Stimulated activated CD4-positive, alpha-beta T cell treated with anti-CD3 and anti-CD28 coated beads, Interleukin-15, amount 100 ng/mL, for 1 hour (primary cell): ENCODE measurements at regions not wholly inside any gene's neighbourhood (a gene's known extent, or its start where the extent isn't known, plus 50 kb on each side); places are given as distances from the start of the nearest gene placed in this dataset.

Experiments
- DNase-seq, 2 donors: peaks; one replicate each; pipeline ENCODE4 v3.0.0-alpha.2; 2020; ENCODE audit warnings: low read depth in 1 of 2, low spot score in 1 of 2

- no peak for DNase-seq
Observed at GRCh38 chr9:107163370-107163769, 119.7 kb upstream of the RAD23B start.

DNA sequence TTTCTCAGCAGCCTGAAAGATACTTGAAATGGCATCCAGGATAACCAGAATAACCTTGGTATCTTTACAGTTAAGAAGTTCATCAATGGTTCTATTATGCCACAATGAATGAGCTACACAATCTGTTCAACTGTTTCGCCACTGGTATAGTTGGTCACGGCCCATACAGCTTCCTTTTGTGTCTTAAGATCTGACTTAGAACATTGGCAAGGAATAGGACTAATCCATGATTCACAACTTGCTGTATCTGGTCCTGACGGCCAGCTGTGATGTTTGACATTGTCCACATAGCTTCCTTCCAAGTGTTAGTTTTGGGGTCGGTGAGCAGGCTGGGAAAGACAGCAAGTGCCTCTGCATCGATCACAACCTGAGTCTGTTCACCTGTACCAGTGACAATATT, 113.3 kb upstream of the RAD23B start:
- DNase-seq: no peak

- DNase-seq: no peak
Observed at GRCh38 chr9:107170801-107171200, 112.3 kb upstream of the RAD23B start.

DNA sequence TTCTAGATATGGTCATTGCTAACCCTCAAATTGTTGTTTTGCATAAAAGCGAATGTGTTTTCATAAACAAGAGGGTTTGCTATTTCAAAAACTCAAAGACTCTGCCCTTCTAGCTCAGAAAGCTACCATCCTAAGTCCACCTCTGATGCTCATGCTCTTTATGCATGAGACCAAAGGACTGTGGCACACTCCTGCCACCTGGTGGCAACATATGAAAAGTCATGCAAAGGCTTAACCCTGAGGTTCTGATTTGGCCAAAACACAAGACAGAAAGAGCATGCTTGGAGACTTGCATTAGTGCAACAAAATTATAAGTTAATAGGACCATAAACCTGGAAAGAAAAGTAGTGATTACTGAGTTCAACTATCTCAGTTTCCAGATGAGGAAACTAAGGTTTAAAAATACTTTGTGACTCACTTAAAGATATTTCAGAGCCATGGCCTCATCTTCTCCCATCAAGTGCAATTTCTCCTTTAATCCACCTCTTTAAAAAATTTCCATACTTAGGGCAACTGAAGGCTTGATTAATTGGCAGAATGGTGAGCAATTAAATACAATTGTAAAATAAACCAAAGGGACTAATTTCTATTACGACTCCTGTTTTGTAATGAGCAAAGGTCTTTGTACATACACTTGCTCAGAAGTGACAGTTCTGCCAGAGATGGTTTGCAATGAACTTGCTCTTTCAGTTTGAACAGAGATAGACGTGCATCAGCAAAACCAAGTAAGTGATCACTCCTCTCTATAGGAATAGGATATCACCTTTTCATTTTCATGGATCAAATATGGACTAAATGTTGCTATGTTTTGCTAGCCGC, 110.7 kb upstream of the RAD23B start:
- DNase-seq: peak in 1 of 2 donors; percentile 16

GRCh38 chr9:107172979-107173347, 110.1 kb upstream of the RAD23B start:
- no peak for DNase-seq

DNA sequence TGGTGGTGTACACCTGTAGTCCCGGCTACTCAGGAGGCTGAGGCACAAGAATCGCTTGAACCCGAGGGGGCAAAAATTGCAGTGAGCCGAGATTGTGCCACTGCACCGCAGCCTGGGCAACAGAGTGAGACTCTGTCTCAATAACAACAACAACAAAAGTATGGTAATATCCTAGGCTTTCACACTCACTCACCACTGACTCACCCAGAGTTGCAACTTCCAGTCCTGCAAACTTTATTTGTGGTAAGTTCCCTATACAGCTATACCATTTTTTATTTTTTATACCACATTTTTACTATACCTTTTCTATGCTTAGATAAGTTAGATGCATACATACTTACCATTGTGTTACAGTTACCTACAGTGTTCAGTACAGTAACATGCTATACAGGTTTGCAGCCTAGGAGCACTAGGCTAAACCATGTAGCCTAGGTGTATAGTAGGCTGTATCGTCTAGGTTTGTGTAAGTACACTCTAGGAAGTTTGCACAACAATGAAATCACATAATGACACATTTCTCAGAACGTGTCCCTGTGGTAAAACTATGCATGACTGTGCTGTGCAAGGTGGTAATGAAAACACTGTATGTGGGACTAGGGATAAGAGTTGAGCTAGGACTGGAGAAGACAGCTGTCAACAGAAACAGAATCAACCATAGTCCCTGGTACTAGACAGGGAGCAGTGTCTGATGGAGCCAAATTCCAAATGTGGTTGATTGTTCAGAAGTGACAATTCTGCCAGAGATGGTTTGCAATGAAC, 109.5 kb upstream of the RAD23B start:
- DNase-seq: no peak

- no peak for DNase-seq
Observed at GRCh38 chr9:107174441-107174840, 108.6 kb upstream of the RAD23B start.

DNA sequence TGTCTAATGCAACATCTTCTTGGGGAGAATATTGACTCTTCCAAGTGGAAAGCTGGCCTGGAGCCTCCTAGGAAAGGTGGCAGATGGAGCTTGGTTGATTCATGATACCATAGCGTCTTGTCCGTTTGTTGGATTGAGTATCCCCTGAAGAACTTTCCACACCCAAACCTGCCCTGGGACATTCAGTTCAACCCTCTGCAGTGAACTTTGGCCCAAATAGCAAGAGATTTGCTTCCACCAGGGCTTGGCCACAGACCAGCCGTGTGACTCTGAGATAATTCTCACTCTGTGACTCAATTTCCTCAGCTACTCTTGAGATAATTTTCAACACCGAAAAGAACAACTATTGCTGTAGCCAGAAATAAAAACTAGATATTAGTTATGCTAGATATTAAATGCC, 108.0 kb upstream of the RAD23B start:
- no peak for DNase-seq

DNA sequence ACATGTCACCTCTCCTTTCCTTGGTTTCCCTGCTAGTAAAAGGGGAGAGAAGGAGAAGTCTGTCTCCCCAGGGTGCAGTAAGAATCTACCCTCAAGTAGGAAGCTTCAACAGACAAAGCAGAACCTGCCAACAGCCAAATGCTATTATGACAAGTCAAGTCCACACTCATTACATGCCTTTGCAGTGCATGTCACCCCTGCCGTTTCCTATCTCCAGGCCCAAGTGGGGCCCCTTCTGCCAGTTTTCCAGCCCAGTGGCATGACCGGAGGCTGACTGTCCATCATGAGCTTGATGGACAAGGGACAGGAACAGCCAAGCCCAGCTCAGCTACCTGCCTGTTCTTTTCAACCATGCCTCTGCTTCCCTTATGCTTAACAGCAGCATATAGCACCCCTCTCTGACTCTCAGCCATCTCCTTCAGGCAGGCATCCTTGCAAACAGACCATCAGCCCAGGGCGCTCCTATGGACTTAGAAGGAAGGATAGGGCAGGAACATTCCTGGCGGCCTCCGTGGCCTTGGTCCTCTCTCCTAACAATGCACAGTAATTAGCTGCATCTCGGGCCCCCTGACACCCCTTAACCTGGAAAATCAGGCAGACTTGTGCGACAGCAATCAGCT, 107.2 kb upstream of the RAD23B start:
- no peak for DNase-seq

DNA sequence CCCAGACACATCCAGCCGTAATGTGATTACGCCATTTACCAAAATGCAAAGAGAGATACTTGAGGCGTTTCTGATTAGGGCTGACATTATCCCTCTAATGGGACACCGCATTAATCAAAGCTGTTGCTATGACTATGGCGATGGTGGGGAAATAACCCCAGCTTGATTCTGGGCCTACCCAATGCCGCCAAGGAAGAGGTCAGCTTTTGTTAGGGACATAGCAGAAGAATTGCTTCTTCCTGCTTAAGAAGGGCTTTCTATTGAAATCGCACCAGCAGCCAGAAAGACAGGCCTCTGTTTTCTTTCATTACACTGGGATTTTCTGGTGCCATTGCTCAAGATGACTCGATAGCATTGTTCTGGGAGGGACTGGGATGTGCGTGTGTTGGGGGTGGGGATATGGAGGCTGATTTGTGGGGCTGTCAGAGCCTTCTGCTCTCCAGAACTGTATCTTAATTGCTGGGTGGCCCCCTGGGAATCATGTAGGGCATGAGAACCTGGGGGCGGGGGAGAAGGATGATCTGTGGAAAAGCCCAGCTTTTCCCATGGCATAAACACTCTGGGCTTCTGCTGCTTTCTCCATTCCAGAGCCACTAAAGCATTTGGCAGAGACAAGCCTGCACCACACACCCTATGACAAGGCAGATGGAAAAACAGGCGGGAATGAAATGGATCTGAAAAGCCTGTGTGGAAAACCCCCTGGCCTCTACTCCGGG, 106.5 kb upstream of the RAD23B start:
- DNase-seq: no peak

DNA sequence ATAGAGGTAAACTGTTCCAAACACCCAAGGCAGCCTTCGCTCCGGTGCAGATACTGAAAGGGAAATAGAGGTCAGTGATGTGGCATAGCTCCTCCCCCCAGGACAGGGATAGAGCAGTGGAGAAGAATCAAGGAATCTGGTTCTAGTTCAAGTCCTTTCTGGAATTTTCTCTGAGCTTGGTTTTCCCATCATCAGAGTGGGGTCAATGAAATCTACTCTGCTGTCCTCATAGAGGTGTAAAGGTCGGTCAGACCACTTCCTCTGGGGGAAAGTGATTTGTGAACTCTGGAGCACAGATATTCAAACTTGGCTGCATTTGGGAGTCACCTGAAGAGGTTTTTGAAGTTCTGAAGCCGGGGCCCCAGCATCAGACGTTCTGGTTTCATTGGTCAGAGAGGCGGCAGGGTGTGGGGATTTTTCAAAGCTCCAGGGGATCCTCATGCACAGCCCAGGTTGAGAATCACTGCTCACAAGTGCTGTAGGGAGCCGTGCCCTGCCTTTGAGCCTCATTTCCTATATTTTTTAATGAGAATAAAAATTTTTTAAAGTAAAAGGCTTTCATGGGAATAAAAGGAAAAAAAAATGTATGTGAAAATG, 105.7 kb upstream of the RAD23B start:
- no peak for DNase-seq

- DNase-seq: no peak
Observed at GRCh38 chr9:107177857-107178256, 105.2 kb upstream of the RAD23B start.

DNA sequence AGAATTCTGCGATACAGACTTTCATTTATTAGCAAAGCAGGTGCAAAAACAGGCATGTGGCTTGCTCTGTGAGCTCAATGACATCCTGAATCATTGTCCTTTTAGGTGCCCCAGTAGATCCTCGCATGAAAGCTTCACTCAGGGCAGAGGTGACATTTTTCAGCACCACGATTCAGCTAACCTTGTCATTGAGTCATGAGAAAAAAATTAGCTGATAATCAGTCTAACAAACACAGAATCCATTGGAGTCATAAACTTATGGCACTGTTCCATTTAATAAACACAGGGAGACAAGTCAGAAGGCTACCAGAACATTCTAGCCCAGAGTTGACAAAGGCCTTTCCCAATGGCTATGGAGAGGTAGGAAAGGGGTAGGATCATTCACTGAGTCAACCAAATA, 104.8 kb upstream of the RAD23B start:
- no peak for DNase-seq

DNA sequence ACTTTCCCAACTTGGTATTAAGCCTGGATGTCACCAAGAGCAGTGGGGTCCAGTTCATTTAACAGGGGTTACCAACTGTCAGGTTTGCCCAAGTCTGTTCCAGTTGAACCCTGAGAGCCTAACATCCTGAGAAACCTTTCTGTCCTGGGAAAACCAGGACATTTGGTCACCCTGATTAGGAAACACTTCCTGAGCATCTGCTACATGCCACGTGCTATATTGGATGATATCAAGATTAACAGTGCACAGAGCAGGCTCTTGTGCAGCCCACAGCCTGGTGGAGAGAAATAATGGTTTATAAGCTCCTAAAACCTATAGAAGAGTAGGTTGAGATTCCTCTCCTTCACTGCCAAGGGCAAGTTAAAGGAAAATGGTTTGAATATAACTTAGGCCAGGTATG, 102.9 kb upstream of the RAD23B start:
- DNase-seq: no peak

DNA sequence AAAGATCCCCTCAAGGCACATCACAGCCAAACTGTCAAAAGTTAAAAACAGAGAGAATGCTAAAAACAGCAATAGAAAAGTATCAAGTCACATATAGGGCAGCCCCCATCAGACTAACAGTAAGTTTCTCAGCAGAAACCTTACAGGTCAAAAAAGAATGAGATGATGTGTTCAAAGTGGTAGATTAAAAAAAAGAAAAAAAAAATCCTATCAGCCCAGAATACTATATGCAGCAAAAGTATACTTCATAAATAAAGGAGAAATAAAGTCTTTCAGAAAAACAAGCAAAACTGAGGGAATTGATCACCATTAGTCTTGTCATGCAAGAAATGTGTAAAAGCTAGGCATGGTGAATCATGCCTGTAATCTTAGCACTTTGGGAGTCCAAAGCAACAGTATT, 99.9 kb upstream of the RAD23B start:
- DNase-seq: no peak

DNA sequence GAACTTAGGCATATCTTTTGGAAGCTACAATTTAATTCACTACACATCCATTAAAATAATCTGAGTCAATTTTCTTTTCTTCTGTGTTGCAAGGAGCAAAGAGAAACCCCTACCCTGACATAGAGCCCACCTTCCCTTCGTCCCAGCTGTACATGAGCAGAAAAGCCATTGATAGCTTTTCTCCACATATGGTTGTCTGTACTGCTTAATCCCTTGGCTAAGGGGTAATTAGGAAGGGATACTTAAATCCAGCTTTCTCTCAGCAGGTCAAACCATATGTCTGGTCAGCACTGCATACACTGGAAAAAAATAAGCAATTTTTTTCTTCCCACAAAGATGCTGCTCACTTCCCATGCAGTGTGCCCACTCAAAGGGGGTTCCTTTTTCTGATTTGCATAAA, 94.7 kb upstream of the RAD23B start:
- DNase-seq: no peak

GRCh38 chr9:107190061-107190935, 92.8 kb upstream of the RAD23B start:
- no peak for DNase-seq

GRCh38 chr9:107190936-107191290, 92.2 kb upstream of the RAD23B start:
- DNase-seq: no peak

GRCh38 chr9:107193251-107193650, 89.8 kb upstream of the RAD23B start:
- no peak for DNase-seq

- no peak for DNase-seq
Observed at GRCh38 chr9:107198718-107199117, 84.4 kb upstream of the RAD23B start.
